Gastroesophageal sphincter (tissue), 4 donors: ENCODE measurements at regions not wholly inside any gene's neighbourhood (a gene's known extent, or its start where the extent isn't known, plus 50 kb on each side); places are given as distances from the start of the nearest gene placed in this dataset.
A peak's percentile ranks its signal among the peaks of the same experiment; 100 is the strongest.
"Not testable (repeated sequence)": the region's sequence is repeated elsewhere in the genome, so short reads cannot be mapped to it uniquely, and the experiment has no call there.

Experiments
- ATAC-seq: fragments of 150-250 bp; one replicate; pipeline ENCODE4 v1.9.1; 2016; ENCODE audit warnings: mild to moderate bottlenecking, moderate library complexity
- H3K27ac ChIP-seq, 4 donors: fragments of 200-600 bp; sonication (generic) in 3 of 4; 1 replicate in 3 of 4; 2 replicates in 1 of 4; pipeline ENCODE4 v1.5.1; 2016 to 2019
- H3K27me3 ChIP-seq: fragments of 200-600 bp; sonication (generic); one replicate; pipeline ENCODE4 v1.5.1; 2019
- H3K36me3 ChIP-seq, 2 donors: fragments of 200-600 bp; sonication (generic); one replicate each; pipeline ENCODE4 v1.5.1; 2019; ENCODE audit warnings: control low read depth in 1 of 2
- H3K4me1 ChIP-seq, 3 donors: fragments of 200-600 bp; sonication (generic); 1 replicate in 2 of 3; 2 replicates in 1 of 3; pipeline ENCODE4 v1.5.1; 2016 to 2019; ENCODE audit warnings: control low read depth in 2 of 3
- H3K4me3 ChIP-seq, 2 donors: fragments of 200-600 bp; sonication (generic); one replicate each; pipeline ENCODE4 v1.5.1; 2019; ENCODE audit warnings: mild to moderate bottlenecking in 1 of 2, moderate library complexity in 1 of 2
- H3K9me3 ChIP-seq, 3 donors: fragments of 200-600 bp; sonication (generic); one replicate each; pipeline ENCODE4 v1.5.1; 2017 to 2019; ENCODE audit warnings: control low read depth in 2 of 3
- EP300 ChIP-seq: sonication (generic); formaldehyde crosslinking; IDR thresholded peaks from one replicate; pipeline ENCODE4 v1.6.1; 2017; ENCODE audit warnings: antibody characterized with exemption, mild to moderate bottlenecking
- POLR2A ChIP-seq, 2 donors: fragments of 450-650 bp; IDR thresholded peaks; one replicate each; pipeline ENCODE4 v1.6.1; 2017; ENCODE audit warnings: antibody characterized with exemption in 2 of 2, mild to moderate bottlenecking in 2 of 2, moderate library complexity in 1 of 2
- POLR2AphosphoS5 ChIP-seq: sonication (generic); formaldehyde crosslinking; IDR thresholded peaks from one replicate; pipeline ENCODE4 v1.6.1; 2017; ENCODE audit warnings: antibody characterized with exemption
- WGBS, 2 donors: methylation state at CpG; one replicate each; pipeline ENCODE4 v1.1.5; 2018; ENCODE audit warnings: low coverage in 1 of 2; 5-methylcytosine and 5-hydroxymethylcytosine counted together
- TF ChIP-seq, protein P1 (sequence below), 4 experiments: fragments of 200-600 bp in 2 of 4; fragments of 450-650 bp in 2 of 4; sonication (generic) in 1 of 4; IDR thresholded peaks; one replicate each; pipeline ENCODE4 v1.5.1; 2017 to 2019; ENCODE audit warnings: antibody characterized with exemption in 4 of 4, mild to moderate bottlenecking in 2 of 4, moderate library complexity in 2 of 4

GRCh38 chr6:12361042-12361765, 71.0 kb downstream of the EDN1 start:
- Histone ChIP-seq H3K4me1 (no peaks in the 10 kb centered on the region), H3K4me3 (no peak overlapping the region), H3K9me3 (no peaks in the 10 kb centered on the region), H3K27me3 (no peaks in the 10 kb centered on the region), H3K27ac (no peak overlapping the region), H3K36me3 (no peaks in the 10 kb centered on the region)
- ATAC-seq: no peak
- WGBS, 2 donors: 91 to 96% methylated on average over 2 of the region's 2 CpGs
- TF ChIP-seq, protein P1, sequence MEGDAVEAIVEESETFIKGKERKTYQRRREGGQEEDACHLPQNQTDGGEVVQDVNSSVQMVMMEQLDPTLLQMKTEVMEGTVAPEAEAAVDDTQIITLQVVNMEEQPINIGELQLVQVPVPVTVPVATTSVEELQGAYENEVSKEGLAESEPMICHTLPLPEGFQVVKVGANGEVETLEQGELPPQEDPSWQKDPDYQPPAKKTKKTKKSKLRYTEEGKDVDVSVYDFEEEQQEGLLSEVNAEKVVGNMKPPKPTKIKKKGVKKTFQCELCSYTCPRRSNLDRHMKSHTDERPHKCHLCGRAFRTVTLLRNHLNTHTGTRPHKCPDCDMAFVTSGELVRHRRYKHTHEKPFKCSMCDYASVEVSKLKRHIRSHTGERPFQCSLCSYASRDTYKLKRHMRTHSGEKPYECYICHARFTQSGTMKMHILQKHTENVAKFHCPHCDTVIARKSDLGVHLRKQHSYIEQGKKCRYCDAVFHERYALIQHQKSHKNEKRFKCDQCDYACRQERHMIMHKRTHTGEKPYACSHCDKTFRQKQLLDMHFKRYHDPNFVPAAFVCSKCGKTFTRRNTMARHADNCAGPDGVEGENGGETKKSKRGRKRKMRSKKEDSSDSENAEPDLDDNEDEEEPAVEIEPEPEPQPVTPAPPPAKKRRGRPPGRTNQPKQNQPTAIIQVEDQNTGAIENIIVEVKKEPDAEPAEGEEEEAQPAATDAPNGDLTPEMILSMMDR (IDR thresholded peaks at IDR 0.05): no peak
- TF ChIP-seq POLR2A (IDR thresholded peaks at IDR 0.05) (no peak), EP300 (no peak), POLR2AphosphoS5 (no peak)

DNA sequence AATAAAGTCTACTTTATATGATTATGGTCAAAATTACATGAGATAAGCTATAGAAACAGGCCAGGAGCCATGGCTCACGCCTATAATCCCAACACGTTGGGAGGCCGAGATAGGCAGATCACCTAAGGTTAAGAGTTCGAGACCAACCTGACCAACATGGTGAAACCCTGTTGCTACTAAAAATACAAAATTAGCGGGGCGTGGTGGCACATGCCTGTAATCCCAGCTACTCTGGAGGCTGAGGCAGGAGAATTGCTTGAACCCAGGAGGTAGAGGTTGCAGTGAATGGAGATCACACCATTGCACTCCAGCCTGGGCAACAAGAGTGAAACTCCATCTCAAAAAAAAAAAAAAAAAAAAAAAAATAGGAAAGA, 73.1 kb downstream of the EDN1 start:
- H3K9me3 ChIP-seq, H3K27ac ChIP-seq, H3K36me3 ChIP-seq, ATAC-seq, H3K4me3 ChIP-seq, H3K4me1 ChIP-seq, H3K27me3 ChIP-seq: not testable (repeated sequence)
- 96 to 100% methylated on average over 2 to 4 of the region's 6 CpGs for WGBS, 2 donors

DNA sequence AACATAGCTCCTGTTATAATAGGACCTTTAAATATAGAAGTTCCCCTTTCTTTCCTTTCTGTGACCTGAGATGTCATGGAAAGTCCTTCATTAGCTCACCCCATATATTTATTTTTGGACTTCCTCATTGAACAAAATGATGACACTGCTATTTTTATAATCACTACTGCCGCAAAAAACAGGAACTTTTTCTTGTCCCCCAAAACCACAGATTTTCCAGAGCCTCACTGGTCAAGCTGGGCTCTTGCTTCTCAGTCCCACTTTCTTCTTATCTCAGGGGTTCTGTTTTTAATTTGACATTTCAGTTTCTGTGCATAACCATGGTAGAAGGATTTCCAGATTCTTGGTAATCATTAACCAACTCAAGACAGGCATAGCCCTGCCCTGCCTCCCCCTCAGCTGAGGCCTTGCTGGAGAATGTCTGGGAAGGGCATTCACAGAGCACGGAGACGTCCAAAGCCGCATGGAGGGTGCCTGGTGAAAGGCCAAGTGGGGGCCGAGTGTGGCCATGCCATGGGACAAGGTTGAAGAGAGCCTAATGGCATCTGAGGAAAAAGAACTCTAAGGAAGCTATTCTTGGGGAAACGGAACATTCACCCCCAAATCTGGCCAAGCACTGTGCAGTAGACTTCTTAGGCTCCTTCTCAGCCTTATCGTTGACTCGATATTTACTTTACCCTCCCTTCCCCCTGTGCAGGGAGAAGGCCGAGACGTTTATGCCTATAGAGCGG, 73.7 kb downstream of the EDN1 start:
- ATAC-seq: peak; percentile 50
- TF ChIP-seq EP300 (no peak), POLR2A (IDR thresholded peaks at IDR 0.05) (no peak), POLR2AphosphoS5 (no peak)
- TF ChIP-seq, protein P1 (IDR thresholded peaks at IDR 0.05): no peak
- no peaks in the 10 kb centered on the region for H3K27me3 ChIP-seq
- no peaks in the 10 kb centered on the region for H3K36me3 ChIP-seq
- H3K4me1 ChIP-seq: no peaks in the 10 kb centered on the region
- WGBS, 2 donors: 87 to 100% methylated on average over 2 to 11 of the region's 11 CpGs
- H3K27ac ChIP-seq: no peak overlapping the region
- no peak overlapping the region for H3K4me3 ChIP-seq
- H3K9me3 ChIP-seq: no peaks in the 10 kb centered on the region

GRCh38 chr6:12364621-12365020, 74.5 kb downstream of the EDN1 start:
- 89 to 93% methylated on average over 1 of the region's 1 CpG for WGBS, 2 donors
- H3K4me3 ChIP-seq: no peak overlapping the region
- H3K36me3 ChIP-seq: no peaks in the 10 kb centered on the region
- no peaks in the 10 kb centered on the region for H3K27me3 ChIP-seq
- no peak overlapping the region for H3K27ac ChIP-seq
- ATAC-seq: no peak
- TF ChIP-seq POLR2A (IDR thresholded peaks at IDR 0.05): no peak
- TF ChIP-seq, protein P1 (IDR thresholded peaks at IDR 0.05): no peak
- no peaks in the 10 kb centered on the region for H3K9me3 ChIP-seq
- no peaks in the 10 kb centered on the region for H3K4me1 ChIP-seq

GRCh38 chr6:12366731-12367130, 76.6 kb downstream of the EDN1 start:
- H3K4me1 ChIP-seq: no peaks in the 10 kb centered on the region
- H3K9me3 ChIP-seq: no peaks in the 10 kb centered on the region
- WGBS, 2 donors: 90 to 97% methylated on average over 5 of the region's 5 CpGs
- H3K27me3 ChIP-seq: no peaks in the 10 kb centered on the region
- TF ChIP-seq, protein P1 (IDR thresholded peaks at IDR 0.05): no peak
- TF ChIP-seq EP300: no peak
- TF ChIP-seq POLR2AphosphoS5: no peak
- TF ChIP-seq POLR2A (IDR thresholded peaks at IDR 0.05): no peak
- no peak overlapping the region for H3K4me3 ChIP-seq
- ATAC-seq: no peak
- H3K27ac ChIP-seq: no peak overlapping the region
- no peaks in the 10 kb centered on the region for H3K36me3 ChIP-seq
